HL-60/S4 (cell line): ENCODE measurements at regions not wholly inside any gene's neighbourhood (a gene's known extent, or its start where the extent isn't known, plus 50 kb on each side); places are given as distances from the start of the nearest gene placed in this dataset.

Experiments used
- in situ Hi-C: fragments of 300-500 bp; cut with MboI; formaldehyde crosslinking; loops from 2 replicates; pipeline ENCODE4 v1.14.3; 2022; ENCODE audit warnings: low sequenced_read_pairs

- in situ Hi-C loops, result no loop called here
These were observed 186.8 kb downstream of the IRF8 start for GRCh38 chr16:86085795-86086194.

- in situ Hi-C loops, result no loop called here
These were observed 187.5 kb downstream of the IRF8 start for GRCh38 chr16:86086471-86086870.

- in situ Hi-C loops, result no loop called here
These were observed 188.3 kb downstream of the IRF8 start for GRCh38 chr16:86087011-86087895.

GRCh38 chr16:86087896-86088230 is 188.9 kb downstream of the IRF8 start:
- in situ Hi-C loops, result no loop called here

- in situ Hi-C loops, result no loop called here
These were observed 189.3 kb downstream of the IRF8 start for GRCh38 chr16:86088287-86088686.

GRCh38 chr16:86088816-86089215 is 189.9 kb downstream of the IRF8 start:
- in situ Hi-C loops, result no loop called here

GRCh38 chr16:86089334-86089900 is 190.5 kb downstream of the IRF8 start:
- in situ Hi-C loops, result no loop called here

GRCh38 chr16:86089991-86090390 is 191.0 kb downstream of the IRF8 start:
- in situ Hi-C loops, result no loop called here

GRCh38 chr16:86090461-86091170 is 191.7 kb downstream of the IRF8 start:
- in situ Hi-C loops, result no loop called here

GRCh38 chr16:86091976-86092375 is 193.0 kb downstream of the IRF8 start:
- in situ Hi-C loops, result no loop called here

- in situ Hi-C loops, result no loop called here
These were observed 193.9 kb downstream of the IRF8 start for GRCh38 chr16:86092586-86093480.

- in situ Hi-C loops, result no loop called here
These were observed 195.1 kb downstream of the IRF8 start for GRCh38 chr16:86093801-86094750.

GRCh38 chr16:86095131-86095752 is 196.3 kb downstream of the IRF8 start:
- in situ Hi-C loops, result no loop called here

GRCh38 chr16:86095906-86096485 is 197.0 kb downstream of the IRF8 start:
- in situ Hi-C loops, result no loop called here

GRCh38 chr16:86096850-86097249 is 197.9 kb downstream of the IRF8 start:
- in situ Hi-C loops, result no loop called here

GRCh38 chr16:86099326-86099725 is 200.4 kb downstream of the IRF8 start:
- in situ Hi-C loops, result no loop called here

GRCh38 chr16:86100205-86101136 is 201.5 kb downstream of the IRF8 start:
- in situ Hi-C loops, result no loop called here
